ENCODE measurements at regions not wholly inside any gene's neighbourhood (a gene's known extent, or its start where the extent isn't known, plus 50 kb on each side); places are given as distances from the start of the nearest gene placed in this dataset.
"Not testable (repeated sequence)": the region's sequence is repeated elsewhere in the genome, so short reads cannot be mapped to it uniquely, and the experiment has no call there.

DNA sequence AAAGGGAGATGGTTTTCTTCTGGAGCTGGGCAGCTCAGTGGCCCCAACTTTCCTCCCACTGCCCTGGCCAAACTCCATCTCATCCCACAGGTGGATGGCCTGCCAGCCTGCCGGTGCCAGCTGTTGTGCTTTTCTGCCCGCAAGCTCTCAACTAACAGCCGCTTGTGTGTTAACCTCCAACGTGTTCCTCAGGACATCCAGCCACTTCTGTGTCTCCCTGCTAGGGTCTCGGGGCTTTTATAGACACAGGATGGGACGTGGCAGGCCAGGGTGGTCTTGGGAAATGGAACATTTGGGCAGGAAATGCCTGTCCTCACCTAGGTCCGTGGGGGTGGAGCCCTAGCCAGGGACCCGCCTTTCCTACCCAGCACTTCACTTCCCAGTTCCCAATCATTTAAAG, 171.1 kb upstream of the RGS17 start:
- Histone ChIP-seq H3K4me1 (no peaks in the 10 kb centered on the region), H3K27me3 (no peaks in the 10 kb centered on the region), H3K36me3 (no peaks in the 10 kb centered on the region), H3K4me3 (no peak overlapping the region), H3K9me3 (no peaks in the 10 kb centered on the region), H3K27ac (no peak overlapping the region)
- intact Hi-C loops (cut with DNase I; ENCODE audit: low total_unique reads) = no loop called here
- no peak for DNase-seq
- TF ChIP-seq, protein P1, sequence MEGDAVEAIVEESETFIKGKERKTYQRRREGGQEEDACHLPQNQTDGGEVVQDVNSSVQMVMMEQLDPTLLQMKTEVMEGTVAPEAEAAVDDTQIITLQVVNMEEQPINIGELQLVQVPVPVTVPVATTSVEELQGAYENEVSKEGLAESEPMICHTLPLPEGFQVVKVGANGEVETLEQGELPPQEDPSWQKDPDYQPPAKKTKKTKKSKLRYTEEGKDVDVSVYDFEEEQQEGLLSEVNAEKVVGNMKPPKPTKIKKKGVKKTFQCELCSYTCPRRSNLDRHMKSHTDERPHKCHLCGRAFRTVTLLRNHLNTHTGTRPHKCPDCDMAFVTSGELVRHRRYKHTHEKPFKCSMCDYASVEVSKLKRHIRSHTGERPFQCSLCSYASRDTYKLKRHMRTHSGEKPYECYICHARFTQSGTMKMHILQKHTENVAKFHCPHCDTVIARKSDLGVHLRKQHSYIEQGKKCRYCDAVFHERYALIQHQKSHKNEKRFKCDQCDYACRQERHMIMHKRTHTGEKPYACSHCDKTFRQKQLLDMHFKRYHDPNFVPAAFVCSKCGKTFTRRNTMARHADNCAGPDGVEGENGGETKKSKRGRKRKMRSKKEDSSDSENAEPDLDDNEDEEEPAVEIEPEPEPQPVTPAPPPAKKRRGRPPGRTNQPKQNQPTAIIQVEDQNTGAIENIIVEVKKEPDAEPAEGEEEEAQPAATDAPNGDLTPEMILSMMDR (IDR thresholded peaks at IDR 0.05) = no peak
- TF ChIP-seq POLR2A (IDR thresholded peaks at IDR 0.05) = no peak

DNA sequence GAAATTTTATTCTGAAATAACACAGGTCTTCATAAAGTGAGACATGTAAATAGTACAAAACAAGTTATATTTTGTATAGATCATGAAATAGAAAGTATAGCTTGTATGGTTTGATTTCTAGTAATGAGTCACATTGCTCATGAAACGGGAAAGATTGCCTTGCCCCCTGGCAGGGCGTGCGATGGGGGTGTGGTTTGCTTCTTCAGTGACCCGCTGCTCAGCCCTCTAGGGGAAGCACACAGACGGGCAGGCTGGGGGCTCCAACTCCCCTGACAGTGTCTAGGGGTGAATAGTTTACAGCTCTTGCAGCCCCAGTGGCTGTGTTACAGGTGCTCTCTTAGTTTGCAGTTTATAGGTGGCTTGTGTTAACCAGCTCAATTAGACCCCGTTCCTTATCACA, 170.5 kb upstream of the RGS17 start:
- no peak for DNase-seq
- TF ChIP-seq, protein P1 (IDR thresholded peaks at IDR 0.05) = no peak
- TF ChIP-seq POLR2A (IDR thresholded peaks at IDR 0.05) = no peak
- H3K4me1 ChIP-seq = no peaks in the 10 kb centered on the region
- no peak overlapping the region for H3K4me3 ChIP-seq
- H3K27me3 ChIP-seq = no peaks in the 10 kb centered on the region
- no peaks in the 10 kb centered on the region for H3K36me3 ChIP-seq
- no peak overlapping the region for H3K27ac ChIP-seq
- no peaks in the 10 kb centered on the region for H3K9me3 ChIP-seq
- intact Hi-C loops (cut with DNase I; ENCODE audit: low total_unique reads) = no loop called here

DNA sequence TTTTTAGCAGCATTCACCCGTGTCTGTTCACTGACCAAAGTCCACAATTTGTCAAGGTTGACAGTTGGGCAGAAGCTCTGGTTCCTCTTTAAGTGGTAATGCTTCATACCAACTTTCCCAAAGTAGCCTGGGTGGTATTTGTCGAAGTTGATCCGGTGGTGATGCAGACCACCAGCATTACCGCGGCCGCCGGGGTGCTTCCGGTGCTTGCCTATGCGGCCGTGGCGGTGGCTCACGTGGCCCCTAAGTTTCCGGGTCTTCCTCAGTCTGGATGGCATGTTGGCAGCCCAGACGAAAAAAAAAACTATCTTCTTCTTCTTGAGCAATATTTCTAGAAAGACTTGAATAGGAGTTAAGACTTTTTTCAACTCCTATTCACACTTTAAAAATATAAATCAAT, 151.4 kb upstream of the RGS17 start:
- H3K27me3 ChIP-seq; H3K9me3 ChIP-seq; DNase-seq; H3K4me3 ChIP-seq; H3K27ac ChIP-seq; H3K36me3 ChIP-seq; intact Hi-C loops (cut with DNase I; ENCODE audit: low total_unique reads); H3K4me1 ChIP-seq: not testable (repeated sequence)

DNA sequence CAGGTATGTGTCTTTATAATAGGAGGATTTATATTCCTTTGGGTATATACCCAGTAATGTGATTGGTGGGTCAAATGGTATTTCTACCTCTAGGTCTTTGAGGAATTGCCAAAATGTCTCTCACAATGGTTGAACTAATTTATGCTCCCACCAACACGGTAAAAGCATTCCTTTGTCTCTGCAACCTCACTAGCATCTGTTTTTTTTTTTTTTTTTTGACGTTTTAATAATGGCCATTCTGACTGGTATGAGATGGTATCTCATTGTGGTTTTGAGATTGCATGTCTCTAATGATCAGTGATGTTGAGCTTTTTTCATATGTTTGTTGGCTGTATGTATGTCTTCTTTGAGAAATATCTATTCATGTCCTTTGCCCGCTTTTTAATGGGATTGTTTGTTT, 144.9 kb upstream of the RGS17 start:
- Histone ChIP-seq H3K9me3 (no peaks in the 10 kb centered on the region), H3K27ac (no peak overlapping the region), H3K4me3 (no peak overlapping the region), H3K4me1 (no peaks in the 10 kb centered on the region), H3K36me3 (no peaks in the 10 kb centered on the region), H3K27me3 (no peaks in the 10 kb centered on the region)
- intact Hi-C loops (cut with DNase I; ENCODE audit: low total_unique reads) = no loop called here
- no peak for DNase-seq
- TF ChIP-seq, protein P1 (IDR thresholded peaks at IDR 0.05) = no peak
- TF ChIP-seq POLR2A (IDR thresholded peaks at IDR 0.05) = no peak

DNA sequence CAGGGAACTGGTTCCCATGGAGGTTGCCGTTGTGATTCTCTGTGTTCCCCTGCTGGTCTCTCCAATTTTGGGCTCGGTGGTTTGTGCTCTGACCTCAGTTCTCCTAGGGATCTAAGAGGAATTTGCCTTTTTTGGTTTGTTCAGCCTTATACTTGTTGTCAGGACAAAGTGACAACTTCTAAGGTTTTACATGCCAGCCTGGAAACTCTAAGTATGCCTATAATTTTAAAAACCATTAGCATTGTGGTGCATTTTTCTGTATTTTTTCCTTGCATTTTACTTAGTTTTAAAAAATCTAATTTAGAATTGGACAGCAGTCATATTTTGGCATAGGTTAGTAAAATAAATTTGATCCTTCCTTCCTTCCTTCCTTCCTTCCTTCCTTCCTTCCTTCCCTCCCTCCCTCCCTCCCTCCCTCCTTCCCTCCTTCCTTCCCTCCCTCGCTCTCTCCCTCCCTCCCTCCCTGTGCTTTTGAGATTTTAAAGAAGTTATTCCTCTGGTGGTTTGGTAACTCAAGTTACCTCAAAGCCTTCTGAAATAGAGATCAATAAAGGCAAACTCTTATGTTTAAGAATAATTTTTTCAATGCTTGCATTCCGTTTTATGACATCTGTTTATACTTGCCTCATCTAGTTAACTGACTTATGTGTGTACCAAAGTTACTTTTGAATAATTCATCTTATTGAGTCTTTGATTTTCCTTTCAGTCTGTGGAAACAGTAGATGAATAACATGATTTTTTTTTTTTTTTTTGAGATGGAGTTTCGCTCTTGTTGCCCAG, 141.3 kb upstream of the RGS17 start:
- Histone ChIP-seq H3K9me3 (no peaks in the 10 kb centered on the region), H3K27me3 (no peaks in the 10 kb centered on the region), H3K4me1 (no peaks in the 10 kb centered on the region), H3K27ac (no peak overlapping the region), H3K36me3 (no peaks in the 10 kb centered on the region), H3K4me3 (no peak overlapping the region)
- intact Hi-C loops (cut with DNase I; ENCODE audit: low total_unique reads) = no loop called here
- TF ChIP-seq, protein P1 (IDR thresholded peaks at IDR 0.05) = no peak
- TF ChIP-seq POLR2A (IDR thresholded peaks at IDR 0.05) = no peak
- no peak for DNase-seq

DNA sequence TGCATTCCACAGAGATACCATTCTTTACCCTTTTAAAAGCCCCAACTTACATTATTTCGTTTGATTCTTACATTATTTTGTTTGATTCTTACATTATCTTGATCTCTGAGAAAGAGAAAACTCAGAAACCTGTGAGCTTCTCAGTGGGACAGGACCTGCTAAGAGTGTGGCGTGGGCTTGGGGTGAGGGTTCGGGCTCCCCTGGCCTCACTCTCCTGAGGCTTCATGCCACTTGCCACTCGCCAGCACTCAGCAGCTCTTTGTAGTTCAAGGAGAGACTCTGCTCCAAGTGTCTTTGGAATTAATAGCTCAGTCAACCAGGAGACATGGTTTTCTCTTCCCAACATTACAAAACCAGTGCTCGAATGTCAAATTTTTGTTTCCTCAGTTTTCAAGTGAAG, 132.4 kb upstream of the RGS17 start:
- intact Hi-C loops (cut with DNase I; ENCODE audit: low total_unique reads) = no loop called here

More for the DNA sequence above, 132.4 kb upstream of the RGS17 start:
- H3K27ac ChIP-seq = no peak overlapping the region
- TF ChIP-seq, protein P1 (IDR thresholded peaks at IDR 0.05) = no peak
- TF ChIP-seq POLR2A (IDR thresholded peaks at IDR 0.05) = no peak
- no peaks in the 10 kb centered on the region for H3K4me1 ChIP-seq
- H3K4me3 ChIP-seq = no peak overlapping the region
- no peaks in the 10 kb centered on the region for H3K27me3 ChIP-seq
- DNase-seq = no peak
- H3K9me3 ChIP-seq = no peaks in the 10 kb centered on the region
- H3K36me3 ChIP-seq = no peaks in the 10 kb centered on the region
